Daoy (cell line): ENCODE measurements at regions not wholly inside any gene's neighbourhood (a gene's known extent, or its start where the extent isn't known, plus 50 kb on each side); places are given as distances from the start of the nearest gene placed in this dataset.

ENCODE experiments used
- DNase-seq: peaks from one replicate; pipeline ENCODE4 v3.0.0-alpha.2; 2015; ENCODE audit warnings: low read depth

DNA sequence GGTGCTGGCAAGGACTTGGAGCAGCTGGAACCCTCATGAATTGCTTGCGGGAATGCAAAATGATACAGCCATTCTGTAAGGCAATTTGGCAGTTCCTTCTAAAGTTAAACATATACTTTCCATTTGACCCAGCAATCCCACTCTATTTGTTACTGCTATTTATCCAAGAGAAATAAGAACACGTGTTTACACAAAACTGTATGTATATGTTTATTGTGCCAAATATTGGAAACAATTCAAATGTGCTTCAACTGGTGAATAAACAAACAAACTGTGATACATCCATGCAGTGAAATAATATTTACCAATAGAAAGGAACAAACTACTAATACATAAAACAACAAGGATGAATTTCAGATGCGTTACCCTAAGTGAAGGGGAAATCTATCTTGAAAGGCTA is 60.0 kb upstream of the NTRK3 start:
- DNase-seq, result no peak

DNA sequence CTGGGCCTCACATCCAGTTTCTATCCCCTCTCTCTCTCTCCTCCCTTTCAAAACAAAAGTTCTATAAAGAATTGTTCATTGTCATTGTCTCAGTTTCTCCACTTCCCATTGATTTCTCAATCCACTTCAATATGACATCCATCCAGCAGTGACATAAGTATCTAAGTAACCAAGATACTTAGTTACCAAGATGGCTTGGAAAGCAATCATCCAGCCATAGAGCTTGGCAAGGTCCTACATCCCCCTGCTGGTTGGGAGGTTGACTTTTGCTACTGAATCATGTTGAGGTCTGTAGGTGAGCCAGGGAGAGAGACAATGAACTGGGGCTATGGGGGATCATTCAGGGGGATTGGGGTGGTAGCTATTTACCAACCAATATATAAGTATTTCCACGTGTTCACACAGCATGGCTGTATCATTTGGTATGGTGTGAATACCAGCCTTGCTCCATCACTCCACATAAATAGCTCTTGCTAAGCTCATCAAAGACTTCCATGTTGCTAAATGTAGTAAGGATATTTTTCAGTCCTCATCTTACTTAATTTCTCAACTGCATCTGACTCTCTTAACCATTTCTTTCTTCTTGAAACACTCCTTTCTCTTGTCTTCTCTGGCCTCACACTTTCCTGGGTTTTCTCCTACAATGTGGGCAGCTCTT is 58.8 kb upstream of the NTRK3 start:
- no peak for DNase-seq

DNA sequence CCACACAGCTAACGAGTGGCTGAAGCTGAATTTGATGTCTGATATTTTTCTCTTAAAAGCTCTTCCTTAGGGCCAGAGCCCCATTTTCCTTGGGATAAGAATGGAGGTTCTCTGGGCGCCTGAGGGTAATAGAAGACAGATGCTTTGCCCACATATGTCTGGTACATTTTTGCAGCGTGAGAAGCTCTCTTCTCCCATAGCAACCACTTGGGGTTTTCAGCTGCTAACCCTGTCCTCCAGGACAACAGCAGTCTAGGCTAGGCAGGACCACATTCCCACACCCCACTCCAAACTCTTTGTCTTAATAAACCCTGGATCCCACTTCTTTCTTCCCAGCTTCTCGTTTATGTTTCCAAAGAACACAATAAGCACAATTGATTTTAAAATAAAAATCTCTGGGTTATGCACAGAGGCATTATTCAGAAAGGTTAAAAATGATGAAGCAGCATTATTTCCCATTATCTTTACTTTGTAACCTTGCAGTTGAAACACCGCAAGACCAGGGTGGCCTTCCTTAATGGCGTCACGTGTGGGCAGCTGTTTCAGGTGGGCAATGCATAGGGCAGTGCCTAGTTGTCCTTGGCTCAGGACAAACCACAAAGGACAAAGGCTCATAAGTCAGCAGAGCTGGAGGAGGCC is 56.5 kb upstream of the NTRK3 start:
- no peak for DNase-seq

DNA sequence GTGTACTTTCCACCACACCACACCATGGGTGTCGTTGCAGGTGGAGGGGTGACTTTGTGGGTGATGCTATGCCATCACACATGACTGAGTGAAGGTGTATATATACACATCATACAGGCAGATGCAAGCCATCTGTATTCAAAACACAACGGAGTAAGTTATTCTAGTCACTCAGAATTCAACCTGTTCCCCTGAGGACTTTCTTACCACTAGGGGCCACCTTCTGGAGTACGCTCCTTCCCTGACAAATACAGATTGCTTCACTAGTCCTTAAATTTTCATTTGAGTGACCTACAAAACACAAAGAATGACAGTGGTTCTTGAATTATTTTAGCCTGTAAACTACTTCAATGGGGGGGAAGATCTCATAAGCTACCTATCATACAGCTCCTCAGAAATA is 52.8 kb upstream of the NTRK3 start:
- no peak for DNase-seq

DNA sequence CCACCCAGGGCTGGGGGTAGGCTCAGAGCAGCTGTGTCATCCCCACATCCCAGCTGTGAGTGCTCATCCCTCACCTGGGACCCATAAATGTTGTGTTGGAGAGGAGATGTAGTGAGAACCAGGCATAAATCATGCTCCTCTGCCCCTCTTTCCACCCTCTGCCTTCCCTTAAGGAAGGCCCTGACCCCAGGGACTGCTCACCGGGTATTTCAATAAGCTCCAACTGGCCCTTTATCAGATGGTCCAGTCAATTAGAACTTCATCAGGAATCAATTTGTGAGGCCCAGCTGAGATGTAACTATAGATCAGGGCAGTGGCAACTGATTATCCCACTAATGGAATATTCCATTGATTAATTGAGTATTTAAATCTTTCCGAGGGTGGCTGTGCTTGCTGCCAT is 50.8 kb upstream of the NTRK3 start:
- no peak for DNase-seq
